ENCODE measurements at regions not wholly inside any gene's neighbourhood (a gene's known extent, or its start where the extent isn't known, plus 50 kb on each side); places are given as distances from the start of the nearest gene placed in this dataset.

DNA sequence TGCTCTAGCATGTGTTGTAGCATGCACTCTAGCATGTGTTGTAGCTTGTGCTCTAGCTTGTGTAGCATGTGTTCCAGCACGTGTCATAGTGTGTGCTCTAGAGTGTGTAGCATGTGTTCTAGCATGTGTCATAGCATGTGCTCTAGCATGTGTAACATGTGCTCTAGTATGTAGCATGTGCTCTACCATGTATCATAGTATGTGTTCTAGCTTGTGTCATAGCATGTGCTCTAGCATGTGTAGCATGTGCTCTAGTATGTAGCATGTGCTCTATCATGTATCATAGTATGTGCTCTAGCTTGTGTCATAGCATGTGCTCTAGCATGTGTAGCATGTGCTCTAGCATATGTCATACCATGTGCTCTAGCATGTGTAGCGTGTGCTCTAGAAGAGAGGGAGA lies 255.3 kb downstream of the ICE1 start:
- DNase-seq (ENCODE audit: low read depth, low spot score) (no peak), FAIRE-seq (no peak)
- Histone ChIP-seq H3K4me3 (replicated peaks in 1 of 3; ENCODE audit: insufficient read depth in 1 of 3, low read depth in 1 of 3, low read length in 3 of 3) (no peak overlapping the region), H3K9ac (replicated peaks; ENCODE audit: extremely low read depth, insufficient read depth, low read length) (no peak overlapping the region), H3K36me3 (ENCODE audit: control insufficient read depth in 2 of 2, extremely low read depth in 1 of 2, insufficient read depth in 2 of 2, low read length in 2 of 2) (no peaks in the 10 kb centered on the region), H3K9me3 (replicated peaks; ENCODE audit: control insufficient read depth, insufficient read depth, low read length) (peaks cover 7% of the 10 kb centered on the region), H3K79me2 (ENCODE audit: control insufficient read depth, insufficient read depth, low read length) (no peaks in the 10 kb centered on the region), H3K4me2 (ENCODE audit: insufficient read depth, low read length) (no peak overlapping the region), H4K20me1 (replicated peaks; ENCODE audit: control insufficient read depth, extremely low read depth, insufficient read depth, low read length) (no peaks in the 10 kb centered on the region), H3K9me1 (replicated peaks; ENCODE audit: control insufficient read depth, extremely low read depth, insufficient read depth, low read length) (no peaks in the 10 kb centered on the region), H3K4me1 (ENCODE audit: control insufficient read depth, extremely low read depth, insufficient read depth, low read length) (no peaks in the 10 kb centered on the region), H3K27me3 (ENCODE audit: control insufficient read depth in 2 of 2, insufficient read depth in 2 of 2, low read length in 2 of 2) (no peaks in the 10 kb centered on the region), H3K27ac (ENCODE audit: insufficient read depth, low read depth, low read length) (no peak overlapping the region), H2AFZ (ENCODE audit: low read depth, low read length) (no peak overlapping the region)
- ChIA-PET CTCF (no interaction called here), POLR2A (no interaction called here)
- TF ChIP-seq, protein P1, sequence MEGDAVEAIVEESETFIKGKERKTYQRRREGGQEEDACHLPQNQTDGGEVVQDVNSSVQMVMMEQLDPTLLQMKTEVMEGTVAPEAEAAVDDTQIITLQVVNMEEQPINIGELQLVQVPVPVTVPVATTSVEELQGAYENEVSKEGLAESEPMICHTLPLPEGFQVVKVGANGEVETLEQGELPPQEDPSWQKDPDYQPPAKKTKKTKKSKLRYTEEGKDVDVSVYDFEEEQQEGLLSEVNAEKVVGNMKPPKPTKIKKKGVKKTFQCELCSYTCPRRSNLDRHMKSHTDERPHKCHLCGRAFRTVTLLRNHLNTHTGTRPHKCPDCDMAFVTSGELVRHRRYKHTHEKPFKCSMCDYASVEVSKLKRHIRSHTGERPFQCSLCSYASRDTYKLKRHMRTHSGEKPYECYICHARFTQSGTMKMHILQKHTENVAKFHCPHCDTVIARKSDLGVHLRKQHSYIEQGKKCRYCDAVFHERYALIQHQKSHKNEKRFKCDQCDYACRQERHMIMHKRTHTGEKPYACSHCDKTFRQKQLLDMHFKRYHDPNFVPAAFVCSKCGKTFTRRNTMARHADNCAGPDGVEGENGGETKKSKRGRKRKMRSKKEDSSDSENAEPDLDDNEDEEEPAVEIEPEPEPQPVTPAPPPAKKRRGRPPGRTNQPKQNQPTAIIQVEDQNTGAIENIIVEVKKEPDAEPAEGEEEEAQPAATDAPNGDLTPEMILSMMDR (IDR thresholded peaks at IDR 0.05; ENCODE audit: extremely low read depth in 1 of 2, insufficient read depth in 1 of 2, low read depth in 1 of 2, low read length in 2 of 2), result no peak
- TF ChIP-seq, protein P2, sequence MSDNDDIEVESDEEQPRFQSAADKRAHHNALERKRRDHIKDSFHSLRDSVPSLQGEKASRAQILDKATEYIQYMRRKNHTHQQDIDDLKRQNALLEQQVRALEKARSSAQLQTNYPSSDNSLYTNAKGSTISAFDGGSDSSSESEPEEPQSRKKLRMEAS (IDR thresholded peaks at IDR 0.05; ENCODE audit: insufficient read depth, insufficient read length), result peak; percentile 83
- intact Hi-C loops (cut with micrococcal nuclease), result no loop called here
- no TSS peak for BruUV-seq (replicated peaks)
- dilution Hi-C loops (cut with MboI; ENCODE audit: extremely low pct_ligation_motif_present, low sequenced_read_pairs), result no loop called here

DNA sequence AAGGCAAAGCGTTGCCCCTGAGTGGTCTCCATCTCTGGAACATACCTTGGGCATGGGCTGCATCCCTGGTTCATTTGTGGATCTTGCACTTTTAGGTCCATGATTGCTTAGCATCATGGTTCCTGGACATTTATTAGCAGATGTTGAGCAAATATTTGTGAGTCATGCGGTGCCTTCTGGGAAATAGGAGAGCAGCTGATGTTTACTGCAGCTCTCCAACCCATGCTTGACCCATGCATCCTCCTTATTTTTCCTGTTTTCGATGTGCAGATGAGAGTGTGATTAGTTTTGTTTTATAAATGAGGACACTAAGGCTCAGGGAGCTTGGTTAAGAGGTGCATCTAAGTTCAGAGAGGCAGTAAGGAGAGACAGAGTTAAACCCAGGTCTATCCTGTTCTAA lies 253.7 kb downstream of the ICE1 start:
- DNase-seq (ENCODE audit: low read depth, low spot score) (no peak), FAIRE-seq (no peak)
- intact Hi-C loops (cut with micrococcal nuclease), result no loop called here
- no peak overlapping the region for H3K4me2 ChIP-seq (ENCODE audit: insufficient read depth, low read length)
- H3K4me1 ChIP-seq (ENCODE audit: control insufficient read depth, extremely low read depth, insufficient read depth, low read length), result no peaks in the 10 kb centered on the region
- H3K36me3 ChIP-seq (ENCODE audit: control insufficient read depth in 2 of 2, extremely low read depth in 1 of 2, insufficient read depth in 2 of 2, low read length in 2 of 2), result no peaks in the 10 kb centered on the region
- CTCF ChIA-PET, result no interaction called here
- no peak overlapping the region for H2AFZ ChIP-seq (ENCODE audit: low read depth, low read length)
- no peak overlapping the region for H3K4me3 ChIP-seq (replicated peaks in 1 of 3; ENCODE audit: insufficient read depth in 1 of 3, low read depth in 1 of 3, low read length in 3 of 3)
- H3K9me3 ChIP-seq (replicated peaks; ENCODE audit: control insufficient read depth, insufficient read depth, low read length), result peaks cover 5% of the 10 kb centered on the region
- no peaks in the 10 kb centered on the region for H3K27me3 ChIP-seq (ENCODE audit: control insufficient read depth in 2 of 2, insufficient read depth in 2 of 2, low read length in 2 of 2)
- no peaks in the 10 kb centered on the region for H4K20me1 ChIP-seq (replicated peaks; ENCODE audit: control insufficient read depth, extremely low read depth, insufficient read depth, low read length)
- TF ChIP-seq POLR2AphosphoS5 (IDR thresholded peaks at IDR 0.05; ENCODE audit: insufficient read depth, low read depth, low read length) (no peak), GATA2 (IDR thresholded peaks at IDR 0.05; ENCODE audit: insufficient read depth, insufficient read length, low read depth, low read length) (no peak)
- BruUV-seq (replicated peaks), result no TSS peak
- H3K9me1 ChIP-seq (replicated peaks; ENCODE audit: control insufficient read depth, extremely low read depth, insufficient read depth, low read length), result no peaks in the 10 kb centered on the region
- POLR2A ChIA-PET, result no interaction called here
- H3K9ac ChIP-seq (replicated peaks; ENCODE audit: extremely low read depth, insufficient read depth, low read length), result no peak overlapping the region
- dilution Hi-C loops (cut with MboI; ENCODE audit: extremely low pct_ligation_motif_present, low sequenced_read_pairs), result no loop called here
- no peaks in the 10 kb centered on the region for H3K79me2 ChIP-seq (ENCODE audit: control insufficient read depth, insufficient read depth, low read length)
- no peak overlapping the region for H3K27ac ChIP-seq (ENCODE audit: insufficient read depth, low read depth, low read length)
